Vagina (tissue), 2 donors: ENCODE measurements at regions not wholly inside any gene's neighbourhood (a gene's known extent, or its start where the extent isn't known, plus 50 kb on each side); places are given as distances from the start of the nearest gene placed in this dataset.

Experiments used
- DNase-seq, 2 donors: peaks; one replicate each; pipeline ENCODE4 v3.0.0-alpha.2; 2017; ENCODE audit errors: extremely low spot score in 2 of 2
- H3K27ac ChIP-seq: fragments of 200-600 bp; sonication (generic); one replicate; pipeline ENCODE4 v1.5.1; 2019
- H3K27me3 ChIP-seq: fragments of 200-600 bp; sonication (generic); one replicate; pipeline ENCODE4 v1.5.1; 2019
- H3K36me3 ChIP-seq, 2 donors: fragments of 200-600 bp; sonication (generic); one replicate each; pipeline ENCODE4 v1.5.1; 2017 to 2019
- H3K4me1 ChIP-seq: fragments of 200-600 bp; sonication (generic); one replicate; pipeline ENCODE4 v1.5.1; 2019
- H3K4me3 ChIP-seq, 2 donors: fragments of 200-600 bp; sonication (generic); 1 replicate in 1 of 2; 2 replicates in 1 of 2; pipeline ENCODE4 v1.5.1; 2016 to 2019
- H3K9me3 ChIP-seq: fragments of 200-600 bp; sonication (generic); one replicate; pipeline ENCODE4 v1.5.1; 2019
- CTCF ChIP-seq, 3 experiments: fragments of 450-650 bp in 2 of 3; fragments of 200-600 bp in 1 of 3; sonication (generic) in 1 of 3; IDR thresholded peaks; one replicate each; pipeline ENCODE4 v1.5.1; 2017 to 2019; ENCODE audit warnings: antibody characterized with exemption in 3 of 3, mild to moderate bottlenecking in 2 of 3, moderate library complexity in 2 of 3
- POLR2A ChIP-seq, 2 donors: fragments of 450-650 bp; IDR thresholded peaks; one replicate each; pipeline ENCODE4 v1.6.1; 2017; ENCODE audit warnings: antibody characterized with exemption in 2 of 2, mild to moderate bottlenecking in 2 of 2, moderate library complexity in 2 of 2
- POLR2AphosphoS5 ChIP-seq, 2 donors: sonication (generic); formaldehyde crosslinking; IDR thresholded peaks; one replicate each; pipeline ENCODE4 v1.9.0; 2017; ENCODE audit warnings: antibody characterized with exemption in 2 of 2, mild to moderate bottlenecking in 2 of 2, low read depth in 1 of 2; ENCODE audit not compliant: insufficient read depth in 1 of 2
- intact Hi-C: fragments of 100-400 bp; cut with DNase I; formaldehyde crosslinking; loops from one replicate; pipeline ENCODE4 v1.15.1; 2023

GRCh38 chr4:27267339-27267969, 406.8 kb downstream of the STIM2 start:
- TF ChIP-seq POLR2AphosphoS5 (IDR thresholded peaks at IDR 0.05; ENCODE audit: insufficient read depth in 1 of 2, low read depth in 1 of 2), result no peak
- H3K27ac ChIP-seq, result no peak overlapping the region
- H3K4me3 ChIP-seq, result no peak overlapping the region
- no peak for DNase-seq
- intact Hi-C loops, result no loop called here
- no peaks in the 10 kb centered on the region for H3K4me1 ChIP-seq
- H3K36me3 ChIP-seq, result no peaks in the 10 kb centered on the region
- no peaks in the 10 kb centered on the region for H3K9me3 ChIP-seq
- no peaks in the 10 kb centered on the region for H3K27me3 ChIP-seq

- no peak overlapping the region for H3K4me3 ChIP-seq
- H3K36me3 ChIP-seq, result no peaks in the 10 kb centered on the region
- H3K27ac ChIP-seq, result no peak overlapping the region
- no peaks in the 10 kb centered on the region for H3K27me3 ChIP-seq
- no peak for DNase-seq
- TF ChIP-seq CTCF (IDR thresholded peaks at IDR 0.05), result no peak
- no peak for TF ChIP-seq POLR2AphosphoS5 (IDR thresholded peaks at IDR 0.05; ENCODE audit: insufficient read depth in 1 of 2, low read depth in 1 of 2)
- no peak for TF ChIP-seq POLR2A (IDR thresholded peaks at IDR 0.05)
- H3K4me1 ChIP-seq, result no peaks in the 10 kb centered on the region
- no peaks in the 10 kb centered on the region for H3K9me3 ChIP-seq
- intact Hi-C loops, result no loop called here
These were observed 407.3 kb downstream of the STIM2 start for GRCh38 chr4:27267970-27268355.

DNA sequence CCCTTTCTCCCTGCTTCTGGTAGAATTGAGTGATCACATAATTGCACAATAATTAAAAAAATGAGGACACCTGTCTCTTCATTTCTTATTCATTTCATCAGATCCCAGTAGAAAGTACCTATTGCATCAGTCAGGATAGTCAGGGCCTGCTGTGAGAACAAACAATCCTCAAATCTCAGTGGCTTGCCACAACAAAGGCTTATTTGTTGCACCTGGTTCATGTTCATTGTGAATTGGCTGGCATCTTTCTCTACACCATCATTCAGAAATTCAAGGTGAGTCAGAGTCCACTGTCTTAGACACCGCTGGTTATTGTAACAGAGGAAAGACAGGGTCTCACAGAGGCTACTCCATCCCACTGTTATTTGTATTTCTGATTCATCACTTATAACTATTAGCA, 409.8 kb downstream of the STIM2 start:
- H3K27me3 ChIP-seq, result no peaks in the 10 kb centered on the region
- intact Hi-C loops, result no loop called here
- H3K4me1 ChIP-seq, result no peaks in the 10 kb centered on the region
- H3K36me3 ChIP-seq, result no peaks in the 10 kb centered on the region
- H3K9me3 ChIP-seq, result no peaks in the 10 kb centered on the region
- no peak overlapping the region for H3K4me3 ChIP-seq
- no peak overlapping the region for H3K27ac ChIP-seq
- TF ChIP-seq POLR2A (IDR thresholded peaks at IDR 0.05) (no peak), POLR2AphosphoS5 (IDR thresholded peaks at IDR 0.05; ENCODE audit: insufficient read depth in 1 of 2, low read depth in 1 of 2) (no peak), CTCF (IDR thresholded peaks at IDR 0.05) (no peak)
- DNase-seq, result no peak

DNA sequence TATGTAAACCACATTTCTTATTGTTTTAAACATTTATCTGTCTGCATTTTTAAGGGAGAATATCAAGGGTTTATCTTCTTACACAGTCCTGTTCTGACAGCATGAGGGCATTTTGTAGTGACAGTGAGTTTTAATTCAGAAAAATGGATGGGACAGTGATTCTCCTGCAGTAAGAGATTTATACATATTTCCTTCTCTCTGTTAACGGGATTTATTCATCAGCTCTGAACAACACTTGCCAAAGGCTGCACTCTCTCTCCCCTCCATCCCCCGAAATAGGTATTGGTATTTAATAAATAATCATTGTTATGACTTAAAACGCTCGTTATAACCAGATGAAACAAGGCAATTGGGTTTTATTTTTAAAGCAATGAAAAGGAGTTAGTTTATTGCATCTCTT, 410.9 kb downstream of the STIM2 start:
- H3K4me1 ChIP-seq, result no peaks in the 10 kb centered on the region
- H3K27me3 ChIP-seq, result no peaks in the 10 kb centered on the region
- no peaks in the 10 kb centered on the region for H3K36me3 ChIP-seq
- H3K4me3 ChIP-seq, result no peak overlapping the region
- no peak overlapping the region for H3K27ac ChIP-seq
- H3K9me3 ChIP-seq, result no peaks in the 10 kb centered on the region
- intact Hi-C loops, result no loop called here
- no peak for TF ChIP-seq POLR2A (IDR thresholded peaks at IDR 0.05)
- no peak for TF ChIP-seq POLR2AphosphoS5 (IDR thresholded peaks at IDR 0.05; ENCODE audit: insufficient read depth in 1 of 2, low read depth in 1 of 2)
- TF ChIP-seq CTCF (IDR thresholded peaks at IDR 0.05), result no peak
- no peak for DNase-seq

GRCh38 chr4:27272217-27272616, 411.6 kb downstream of the STIM2 start:
- TF ChIP-seq POLR2AphosphoS5 (IDR thresholded peaks at IDR 0.05; ENCODE audit: insufficient read depth in 1 of 2, low read depth in 1 of 2) (no peak), POLR2A (IDR thresholded peaks at IDR 0.05) (no peak), CTCF (IDR thresholded peaks at IDR 0.05) (no peak)
- DNase-seq, result no peak
- intact Hi-C loops, result no loop called here

More at GRCh38 chr4:27272217-27272616, 411.6 kb downstream of the STIM2 start:
- Histone ChIP-seq H3K4me3 (no peak overlapping the region), H3K27me3 (no peaks in the 10 kb centered on the region), H3K4me1 (no peaks in the 10 kb centered on the region), H3K9me3 (no peaks in the 10 kb centered on the region), H3K27ac (no peak overlapping the region), H3K36me3 (no peaks in the 10 kb centered on the region)
